GM12878 (cell line): ENCODE measurements at regions not wholly inside any gene's neighbourhood (a gene's known extent, or its start where the extent isn't known, plus 50 kb on each side); places are given as distances from the start of the nearest gene placed in this dataset.

Source experiments
- ATAC-seq: fragments of 200-7000 bp; cut with Tn5 transposase; 3 replicates; pipeline ENCODE4 v1.9.1; 2020; ENCODE audit warnings: mild to moderate bottlenecking, moderate library complexity
- BruUV-seq: library from RNA; stranded (reverse); fragments of 400-500 nt; replicated peaks from 2 replicates; lab custom pipeline; 2021; lab: Mats Ljungman, UMichigan
- CTCF ChIA-PET: fragments of 300-600 bp; sonication (Branson Sonifier 250); formaldehyde crosslinking; extraction: SDS; loops from one replicate; lab custom pipeline; 2021; ENCODE audit warnings: inconsistent platforms; lab: Yijun Ruan, JAX
- POLR2A ChIA-PET: fragments of 350-600 bp; formaldehyde crosslinking; extraction: SDS; loops from one replicate; lab custom pipeline; 2021; ENCODE audit warnings: inconsistent platforms; lab: Charles Lee
- RAD21 ChIA-PET: fragments of 300-600 bp; sonication (Branson Sonifier 250); formaldehyde crosslinking; loops from one replicate; lab custom pipeline; 2023; ENCODE audit warnings: antibody characterized with exemption; ENCODE audit not compliant: unreplicated experiment; lab: Charles Lee
- SMC1A ChIA-PET: fragments of 300-600 bp; sonication (Branson Sonifier 250); formaldehyde crosslinking; loops from one replicate; lab custom pipeline; 2023; ENCODE audit not compliant: unreplicated experiment, uncharacterized antibody; lab: Charles Lee
- DNase-seq: peaks from one replicate; pipeline ENCODE4 v3.0.0-alpha.2; 2011; ENCODE audit warnings: low read depth, low spot score
- FAIRE-seq: peaks from 3 replicates; lab custom pipeline; 2011; peaks lifted over from hg19 to GRCh38; lab: Jason Lieb, UNC
- H2AFZ ChIP-seq: 2 replicates; pipeline ENCODE4 v1.6.0; 2011; ENCODE audit warnings: low read depth, low read length, control low read depth; ENCODE audit not compliant: control insufficient read depth
- H3K27ac ChIP-seq: 2 replicates; pipeline ENCODE4 v1.5.1; 2011; ENCODE audit warnings: control low read depth; ENCODE audit not compliant: control insufficient read depth, insufficient read depth
- H3K27me3 ChIP-seq, 2 experiments: replicated peaks in 1 of 2; 2 replicates each; pipeline versions ENCODE4 v1.6.0 to v1.6.1; 2011; ENCODE audit warnings: low read length in 1 of 2; ENCODE audit not compliant: control insufficient read depth in 2 of 2, insufficient read depth in 2 of 2
- H3K36me3 ChIP-seq, 2 experiments: 2 replicates each; pipeline ENCODE4 v1.5.1; 2011; ENCODE audit warnings: low read length in 1 of 2; ENCODE audit not compliant: control insufficient read depth in 2 of 2, insufficient read depth in 2 of 2
- H3K4me1 ChIP-seq: 2 replicates; pipeline ENCODE4 v1.6.1; 2011; ENCODE audit warnings: mild to moderate bottlenecking, low read length, moderate library complexity, mixed read lengths; ENCODE audit not compliant: control insufficient read depth, insufficient read depth
- H3K4me2 ChIP-seq: 2 replicates; pipeline ENCODE4 v1.6.0; 2011; ENCODE audit warnings: control low read depth; ENCODE audit not compliant: control insufficient read depth, insufficient read depth
- H3K4me3 ChIP-seq: fragments of 200-600 bp; sonication (generic); 2 replicates; pipeline ENCODE4 v1.5.1; 2016
- H3K79me2 ChIP-seq: 2 replicates; pipeline ENCODE4 v1.6.0; 2011; ENCODE audit warnings: low read length; ENCODE audit not compliant: control insufficient read depth, insufficient read depth
- H3K9ac ChIP-seq: 2 replicates; pipeline ENCODE4 v1.8.0; 2011; ENCODE audit warnings: low read length, control low read depth, mixed read lengths; ENCODE audit not compliant: control insufficient read depth, insufficient read depth
- H3K9me3 ChIP-seq: replicated peaks from 3 replicates; pipeline ENCODE4 v1.5.1; 2011; ENCODE audit warnings: mild to moderate bottlenecking, low read length; ENCODE audit not compliant: control insufficient read depth, insufficient read depth
- H4K20me1 ChIP-seq: 2 replicates; pipeline ENCODE4 v1.6.0; 2011; ENCODE audit not compliant: control insufficient read depth, insufficient read depth
- CEBPB ChIP-seq, 2 experiments: fragments of 150-350 bp in 1 of 2; IDR thresholded peaks; 2 replicates each; pipeline ENCODE4 v1.6.1; 2012 to 2014; ENCODE audit warnings: low read depth in 2 of 2, low read length in 2 of 2, borderline replicate concordance in 1 of 2, inconsistent platforms in 1 of 2
- E4F1 ChIP-seq: fragments of 450-650 bp; IDR thresholded peaks from 2 replicates; pipeline ENCODE4 v1.6.1; 2018; ENCODE audit warnings: borderline replicate concordance, mild to moderate bottlenecking; ENCODE audit not compliant: partially characterized antibody
- EP300 ChIP-seq, 2 experiments: fragments of 150-350 bp in 1 of 2; IDR thresholded peaks; 2 replicates each; pipeline ENCODE4 v1.6.1; 2011 to 2012; ENCODE audit warnings: low read depth in 2 of 2, low read length in 2 of 2, borderline replicate concordance in 1 of 2, improper control_type of control experiment in 1 of 2, inconsistent platforms in 1 of 2; ENCODE audit not compliant: control insufficient read depth in 1 of 2
- HCFC1 ChIP-seq: fragments of 150-350 bp; IDR thresholded peaks from 2 replicates; pipeline ENCODE4 v1.6.1; 2014; ENCODE audit warnings: low read length
- PAX8 ChIP-seq: fragments of 450-650 bp; IDR thresholded peaks from 2 replicates; pipeline ENCODE4 v1.6.1; 2017; ENCODE audit warnings: mild to moderate bottlenecking, moderate library complexity
- PML ChIP-seq: IDR thresholded peaks from 2 replicates; pipeline ENCODE4 v1.6.1; 2012; ENCODE audit warnings: low read length, inconsistent platforms
- RELA ChIP-seq: fragments of 450-650 bp; IDR thresholded peaks from 2 replicates; pipeline ENCODE4 v1.8.0; 2014; ENCODE audit warnings: borderline replicate concordance; ENCODE audit not compliant: partially characterized antibody
- SMAD5 ChIP-seq: IDR thresholded peaks from 2 replicates; pipeline ENCODE4 v1.6.1; 2016; ENCODE audit warnings: antibody characterized with exemption, low read depth
- ZBTB40 ChIP-seq: fragments of 450-650 bp; IDR thresholded peaks from 2 replicates; pipeline ENCODE4 v1.6.1; 2016; ENCODE audit warnings: mild to moderate bottlenecking, moderate library complexity, borderline replicate concordance
- WGBS: methylation state at CpG from one replicate; pipeline ENCODE4 v1.1.6; 2016; ENCODE audit warnings: low lambda C conversion rate; ENCODE audit not compliant: insufficient replicate concordance, insufficient coverage; ENCODE audit errors: missing lambda C conversion rate; 5-methylcytosine and 5-hydroxymethylcytosine counted together
- in situ Hi-C: fragments of 300-500 bp; cut with MboI; formaldehyde crosslinking; loops from 9 replicates; pipeline ENCODE4 v1.14.3; 2018; ENCODE audit warnings: mixed read lengths
- intact Hi-C: fragments of 100-400 bp; cut with micrococcal nuclease; formaldehyde crosslinking; loops from one replicate; pipeline ENCODE4 v1.14.2; 2022; ENCODE audit not compliant: unreplicated experiment
- TF ChIP-seq, protein P1 (sequence below): fragments of 450-650 bp; IDR thresholded peaks from 2 replicates; pipeline ENCODE4 v1.6.1; 2016; ENCODE audit warnings: mild to moderate bottlenecking

DNA sequence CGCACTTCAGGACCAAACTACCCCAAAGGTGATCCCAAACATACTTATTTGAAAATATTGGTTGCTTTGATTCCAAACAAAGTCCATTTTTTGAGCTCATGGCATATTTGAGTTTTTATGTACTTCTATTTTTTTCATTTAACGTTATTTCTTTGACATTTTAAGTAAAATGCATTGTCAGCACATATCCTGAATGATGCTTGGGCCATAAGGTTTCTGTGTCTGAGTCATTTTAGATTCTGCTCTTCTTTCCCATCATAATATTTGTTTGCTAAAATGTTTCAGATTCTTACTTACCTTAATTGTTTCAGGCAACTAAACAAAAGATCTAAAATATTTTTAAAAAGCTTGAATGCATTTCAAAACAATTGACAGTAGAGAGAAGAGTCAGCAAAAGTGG lies 998.2 kb downstream of the REEP3 start:
- no peak overlapping the region for H3K4me2 ChIP-seq
- no peak overlapping the region for H3K9ac ChIP-seq
- DNase-seq (no peak), FAIRE-seq (no peak), ATAC-seq (no peak)
- H3K27ac ChIP-seq: no peak overlapping the region
- no peak overlapping the region for H3K4me3 ChIP-seq
- in situ Hi-C loops (no loop called here), intact Hi-C loops (no loop called here)
- no peak overlapping the region for H2AFZ ChIP-seq
- H3K9me3 ChIP-seq: no peaks in the 10 kb centered on the region
- H3K27me3 ChIP-seq: no peaks in the 10 kb centered on the region
- H3K4me1 ChIP-seq: no peaks in the 10 kb centered on the region
- TF ChIP-seq HCFC1: no peak
- no peak for TF ChIP-seq E4F1
- no peak for TF ChIP-seq SMAD5
- no peak for TF ChIP-seq PAX8
- TF ChIP-seq ZBTB40: no peak
- no peak for TF ChIP-seq EP300 (IDR thresholded peaks at IDR 0.05; ENCODE audit: borderline replicate concordance in 1 of 2, control insufficient read depth in 1 of 2, low read depth in 2 of 2, low read length in 2 of 2)
- TF ChIP-seq PML: no peak
- TF ChIP-seq CEBPB (IDR thresholded peaks at IDR 0.05; ENCODE audit: borderline replicate concordance in 1 of 2, low read depth in 2 of 2, low read length in 2 of 2): no peak
- TF ChIP-seq, protein P1, sequence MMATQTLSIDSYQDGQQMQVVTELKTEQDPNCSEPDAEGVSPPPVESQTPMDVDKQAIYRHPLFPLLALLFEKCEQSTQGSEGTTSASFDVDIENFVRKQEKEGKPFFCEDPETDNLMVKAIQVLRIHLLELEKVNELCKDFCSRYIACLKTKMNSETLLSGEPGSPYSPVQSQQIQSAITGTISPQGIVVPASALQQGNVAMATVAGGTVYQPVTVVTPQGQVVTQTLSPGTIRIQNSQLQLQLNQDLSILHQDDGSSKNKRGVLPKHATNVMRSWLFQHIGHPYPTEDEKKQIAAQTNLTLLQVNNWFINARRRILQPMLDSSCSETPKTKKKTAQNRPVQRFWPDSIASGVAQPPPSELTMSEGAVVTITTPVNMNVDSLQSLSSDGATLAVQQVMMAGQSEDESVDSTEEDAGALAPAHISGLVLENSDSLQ: no peak
- no peak for TF ChIP-seq RELA
- no peaks in the 10 kb centered on the region for H3K79me2 ChIP-seq
- no peaks in the 10 kb centered on the region for H4K20me1 ChIP-seq
- ChIA-PET RAD21 (no interaction called here), SMC1A (interaction anchor here (0.7 to 0.8 kb wide), 2 partner anchors 387 to 1871 kb away, joined by 3 to 4 read pairs; no protein-coding TSS in a partner anchor), POLR2A (no interaction called here), CTCF (interaction anchor here (1.0 kb wide), 1 partner anchor 12 kb away, joined by 3 read pairs; no protein-coding TSS in a partner anchor)
- H3K36me3 ChIP-seq: no peaks in the 10 kb centered on the region
- 0% methylated on average over 2 of the region's 2 CpGs for WGBS
- BruUV-seq: no TSS peak
